ENCODE measurements at regions not wholly inside any gene's neighbourhood (a gene's known extent, or its start where the extent isn't known, plus 50 kb on each side); places are given as distances from the start of the nearest gene placed in this dataset.

- no peak for TF ChIP-seq CTCF (IDR thresholded peaks at IDR 0.05; ENCODE audit: insufficient read depth, low read depth, low read length)
- no peak for TF ChIP-seq EZH2 (IDR thresholded peaks at IDR 0.05; ENCODE audit: insufficient read depth, low read length)
Measured at GRCh38 chr2:187084524-187084923, 235.6 kb upstream of the ZSWIM2 start.
